Calu3 (cell line): ENCODE measurements at regions not wholly inside any gene's neighbourhood (a gene's known extent, or its start where the extent isn't known, plus 50 kb on each side); places are given as distances from the start of the nearest gene placed in this dataset.

Source experiments
- BruUV-seq: library from RNA; stranded (reverse); fragments of 400-500 nt; replicated peaks from 2 replicates; lab custom pipeline; 2021; lab: Mats Ljungman, UMichigan
- CTCF ChIA-PET: fragments of 300-600 bp; sonication (Branson Sonifier 250); formaldehyde crosslinking; loops from one replicate; lab custom pipeline; 2022; ENCODE audit warnings: antibody characterized with exemption; lab: Charles Lee
- DNase-seq: peaks from one replicate; pipeline ENCODE4 v3.0.0; 2022
- H3K27ac Mint-ChIP-seq: one replicate; pipeline ENCODE4 v1.8.0; 2022; ENCODE audit warnings: mixed read lengths; ENCODE audit not compliant: unreplicated experiment
- H3K27me3 Mint-ChIP-seq: one replicate; pipeline ENCODE4 v1.8.0; 2022; ENCODE audit warnings: mixed read lengths; ENCODE audit not compliant: unreplicated experiment
- H3K36me3 Mint-ChIP-seq: one replicate; pipeline ENCODE4 v1.8.0; 2022; ENCODE audit warnings: mild to moderate bottlenecking, moderate library complexity, mixed read lengths; ENCODE audit not compliant: insufficient read depth, unreplicated experiment
- H3K4me1 Mint-ChIP-seq: one replicate; pipeline ENCODE4 v1.8.0; 2022; ENCODE audit warnings: mild to moderate bottlenecking, low read depth, mixed read lengths; ENCODE audit not compliant: unreplicated experiment
- H3K4me3 Mint-ChIP-seq: one replicate; pipeline ENCODE4 v1.8.0; 2022; ENCODE audit warnings: mild to moderate bottlenecking, low read depth, moderate library complexity, mixed read lengths; ENCODE audit not compliant: unreplicated experiment
- H3K9me3 Mint-ChIP-seq: one replicate; pipeline ENCODE4 v1.8.0; 2022; ENCODE audit warnings: low read depth, mixed read lengths; ENCODE audit not compliant: unreplicated experiment
- intact Hi-C: fragments of 100-400 bp; cut with micrococcal nuclease; formaldehyde crosslinking; loops from one replicate; pipeline ENCODE4 v1.10.0; 2022; ENCODE audit not compliant: unreplicated experiment
- TF ChIP-seq, protein P1 (sequence below): fragments of 200-600 bp; IDR thresholded peaks from one replicate; pipeline ENCODE4 v1.8.0; 2022; ENCODE audit warnings: antibody characterized with exemption; ENCODE audit not compliant: unreplicated experiment

DNA sequence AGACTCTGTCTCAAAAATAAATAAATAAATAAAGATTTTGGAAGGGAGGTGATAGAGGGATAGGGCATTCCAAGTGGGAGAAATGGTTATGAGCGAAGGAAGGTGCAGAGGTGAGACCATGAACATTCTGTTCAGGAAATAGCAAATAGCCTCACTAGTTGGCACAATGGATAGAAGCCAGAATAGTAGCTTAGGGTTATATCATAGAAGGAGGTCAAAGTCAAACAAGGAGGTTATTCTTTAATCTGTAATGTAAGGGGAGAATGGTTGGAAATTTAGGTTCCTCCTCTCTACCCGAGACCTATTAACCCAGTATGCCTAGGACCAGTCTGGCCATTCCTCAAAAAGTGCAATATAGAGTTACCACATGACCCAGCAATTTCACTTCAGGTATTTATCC lies 275.8 kb downstream of the MN1 start:
- no peaks in the 10 kb centered on the region for H3K36me3 Mint-ChIP-seq
- TF ChIP-seq, protein P1, sequence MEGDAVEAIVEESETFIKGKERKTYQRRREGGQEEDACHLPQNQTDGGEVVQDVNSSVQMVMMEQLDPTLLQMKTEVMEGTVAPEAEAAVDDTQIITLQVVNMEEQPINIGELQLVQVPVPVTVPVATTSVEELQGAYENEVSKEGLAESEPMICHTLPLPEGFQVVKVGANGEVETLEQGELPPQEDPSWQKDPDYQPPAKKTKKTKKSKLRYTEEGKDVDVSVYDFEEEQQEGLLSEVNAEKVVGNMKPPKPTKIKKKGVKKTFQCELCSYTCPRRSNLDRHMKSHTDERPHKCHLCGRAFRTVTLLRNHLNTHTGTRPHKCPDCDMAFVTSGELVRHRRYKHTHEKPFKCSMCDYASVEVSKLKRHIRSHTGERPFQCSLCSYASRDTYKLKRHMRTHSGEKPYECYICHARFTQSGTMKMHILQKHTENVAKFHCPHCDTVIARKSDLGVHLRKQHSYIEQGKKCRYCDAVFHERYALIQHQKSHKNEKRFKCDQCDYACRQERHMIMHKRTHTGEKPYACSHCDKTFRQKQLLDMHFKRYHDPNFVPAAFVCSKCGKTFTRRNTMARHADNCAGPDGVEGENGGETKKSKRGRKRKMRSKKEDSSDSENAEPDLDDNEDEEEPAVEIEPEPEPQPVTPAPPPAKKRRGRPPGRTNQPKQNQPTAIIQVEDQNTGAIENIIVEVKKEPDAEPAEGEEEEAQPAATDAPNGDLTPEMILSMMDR = no peak

DNA sequence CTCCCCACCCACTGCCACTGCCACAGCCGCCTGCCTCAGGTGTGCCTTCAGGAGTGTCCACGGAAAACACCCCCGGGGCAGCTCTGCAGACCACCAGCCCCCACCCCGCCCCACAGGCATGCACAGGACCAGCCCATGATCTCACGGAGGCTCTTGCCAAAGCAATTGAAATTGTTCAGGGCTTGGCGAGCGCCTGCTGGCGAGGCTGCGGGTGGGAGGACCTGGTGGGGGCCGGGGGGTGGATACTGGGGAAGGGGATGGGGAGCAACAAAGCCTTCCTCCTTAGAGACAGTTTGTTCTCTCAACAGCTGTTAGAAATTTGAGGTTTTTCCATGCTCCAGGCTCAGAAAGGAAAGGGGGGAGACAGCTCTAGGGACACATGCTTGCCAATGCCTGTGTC lies 274.7 kb downstream of the MN1 start:
- intact Hi-C loops = no loop called here
- no peak for DNase-seq
- Mint-ChIP-seq H3K4me1 (no peaks in the 10 kb centered on the region), H3K36me3 (no peaks in the 10 kb centered on the region), H3K27me3 (peaks cover 70% of the 10 kb centered on the region), H3K27ac (no peak overlapping the region), H3K9me3 (no peaks in the 10 kb centered on the region), H3K4me3 (no peak overlapping the region)
- CTCF ChIA-PET = no interaction called here
- BruUV-seq = no TSS peak
- TF ChIP-seq, protein P1 = no peak

More for the DNA sequence above, 275.8 kb downstream of the MN1 start:
- H3K27me3 Mint-ChIP-seq = peaks cover 71% of the 10 kb centered on the region
- CTCF ChIA-PET = no interaction called here
- no peak overlapping the region for H3K27ac Mint-ChIP-seq
- intact Hi-C loops = no loop called here
- no TSS peak for BruUV-seq
- H3K4me3 Mint-ChIP-seq = no peak overlapping the region
- no peaks in the 10 kb centered on the region for H3K4me1 Mint-ChIP-seq
- no peaks in the 10 kb centered on the region for H3K9me3 Mint-ChIP-seq
- no peak for DNase-seq

DNA sequence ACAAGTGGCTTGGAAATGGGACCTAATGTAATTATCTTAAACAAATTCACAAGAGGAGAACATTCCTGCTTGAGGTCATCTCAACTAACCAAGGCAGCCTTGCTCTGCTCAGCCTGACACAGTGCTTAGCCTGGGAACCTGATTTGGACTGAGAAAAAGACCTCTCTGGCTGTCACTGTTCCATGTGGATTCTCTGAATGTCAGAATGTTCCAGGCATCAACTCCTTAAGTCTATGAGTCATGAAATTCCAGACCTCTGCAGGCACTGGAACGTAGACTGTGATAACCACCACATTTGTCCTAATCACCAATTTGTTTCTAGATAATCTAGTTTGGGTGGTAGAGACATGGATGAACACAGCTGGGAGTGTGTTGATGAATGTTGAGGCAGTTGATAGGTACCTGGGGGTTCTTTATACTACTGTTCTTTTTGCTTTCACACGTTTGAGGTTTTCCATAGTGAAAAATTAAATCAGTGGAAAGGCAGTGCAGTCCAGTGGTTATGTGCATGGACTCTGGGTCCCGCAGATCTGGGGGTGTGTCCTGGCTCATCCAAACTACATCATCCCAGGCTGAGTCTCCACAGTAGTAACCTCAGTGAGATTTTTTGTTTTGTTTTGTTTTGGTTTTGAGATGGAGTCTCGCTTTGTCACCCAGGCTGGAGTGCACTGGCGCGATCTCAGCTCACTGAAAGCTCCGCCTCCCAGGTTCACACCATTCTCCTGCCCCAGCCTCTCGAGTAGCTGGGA lies 269.6 kb downstream of the MN1 start:
- BruUV-seq = no TSS peak
- H3K27ac Mint-ChIP-seq = no peak overlapping the region
- DNase-seq = no peak

DNA sequence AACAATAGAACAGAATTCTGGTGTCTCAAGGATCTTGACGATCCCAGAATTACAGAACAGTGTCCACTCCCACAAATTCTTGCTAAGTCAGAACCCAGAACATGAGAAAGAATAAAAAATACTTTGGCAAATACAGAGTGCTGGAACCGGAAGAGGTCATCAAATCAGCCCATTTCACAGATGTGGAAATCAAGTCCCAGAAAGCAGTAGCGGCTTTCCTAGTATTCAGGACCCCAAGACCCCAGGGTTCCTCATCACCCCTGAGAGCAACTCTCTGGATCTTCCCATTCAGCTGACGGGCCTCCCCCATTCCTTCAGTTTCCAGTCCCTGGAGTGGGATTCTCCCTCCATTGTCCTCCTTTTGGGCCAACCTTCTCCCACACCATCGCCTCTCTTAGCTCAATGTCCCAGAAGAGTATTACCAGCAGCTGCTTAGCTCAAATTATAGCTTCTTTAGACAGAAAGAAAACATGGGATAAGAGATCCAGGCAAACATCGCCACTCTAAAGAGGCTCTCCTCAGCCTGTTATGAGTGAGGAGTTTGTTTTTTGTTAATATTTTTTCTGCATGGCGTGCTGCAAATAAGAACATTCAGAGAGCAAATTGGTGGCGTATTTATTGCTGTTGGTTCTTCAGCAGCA lies 268.3 kb downstream of the MN1 start:
- intact Hi-C loops = no loop called here
- H3K9me3 Mint-ChIP-seq = no peaks in the 10 kb centered on the region
- no peak for DNase-seq
- H3K4me1 Mint-ChIP-seq = no peaks in the 10 kb centered on the region
- H3K4me3 Mint-ChIP-seq = no peak overlapping the region
- BruUV-seq = no TSS peak
- H3K27me3 Mint-ChIP-seq = peaks cover 13% of the 10 kb centered on the region
- H3K36me3 Mint-ChIP-seq = no peaks in the 10 kb centered on the region
- TF ChIP-seq, protein P1 = no peak
- no peak overlapping the region for H3K27ac Mint-ChIP-seq
- CTCF ChIA-PET = no interaction called here

More for the DNA sequence above, 269.6 kb downstream of the MN1 start:
- intact Hi-C loops = no loop called here
- CTCF ChIA-PET = interaction anchor here (1.4 kb wide), 1 partner anchor 44 kb away, joined by 3 read pairs; no protein-coding TSS in a partner anchor
- Mint-ChIP-seq H3K9me3 (no peaks in the 10 kb centered on the region), H3K36me3 (no peaks in the 10 kb centered on the region), H3K4me1 (no peaks in the 10 kb centered on the region), H3K27me3 (peaks cover 21% of the 10 kb centered on the region), H3K4me3 (no peak overlapping the region)
- TF ChIP-seq, protein P1 = no peak
